ENCODE measurements at regions not wholly inside any gene's neighbourhood (a gene's known extent, or its start where the extent isn't known, plus 50 kb on each side); places are given as distances from the start of the nearest gene placed in this dataset.

DNA sequence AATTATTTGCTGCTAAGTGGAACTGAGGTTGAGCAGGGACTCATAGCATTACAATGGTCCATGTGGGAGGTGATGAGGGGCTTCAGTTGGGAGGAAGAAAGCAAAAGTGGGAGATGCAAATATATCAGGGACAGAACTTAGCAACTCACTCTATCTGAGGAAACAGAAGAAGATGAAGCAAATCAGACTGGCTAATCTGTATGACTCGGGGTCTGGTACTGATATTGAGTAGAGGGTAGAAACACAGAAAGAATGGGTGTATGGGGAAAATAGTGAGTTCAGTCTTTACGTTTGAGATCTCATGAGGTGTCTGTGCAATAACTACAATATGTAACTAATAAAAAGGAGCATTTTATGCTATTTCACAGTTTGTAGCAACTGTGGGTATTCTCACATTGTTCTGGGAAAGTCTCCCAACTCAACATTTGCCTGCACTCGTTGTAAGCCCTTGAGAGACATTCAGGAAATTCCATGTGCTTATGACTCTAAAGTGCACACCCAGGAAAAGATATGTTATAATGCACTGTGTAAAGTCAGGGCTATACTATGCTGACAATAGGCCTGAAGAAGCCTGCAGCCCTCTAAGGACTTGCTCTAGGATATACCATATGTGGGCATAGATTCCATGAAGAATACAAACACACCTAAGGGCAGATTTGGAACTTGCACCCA is 183.5 kb downstream of the SPRY2 start:
- TF ChIP-seq, protein P1, sequence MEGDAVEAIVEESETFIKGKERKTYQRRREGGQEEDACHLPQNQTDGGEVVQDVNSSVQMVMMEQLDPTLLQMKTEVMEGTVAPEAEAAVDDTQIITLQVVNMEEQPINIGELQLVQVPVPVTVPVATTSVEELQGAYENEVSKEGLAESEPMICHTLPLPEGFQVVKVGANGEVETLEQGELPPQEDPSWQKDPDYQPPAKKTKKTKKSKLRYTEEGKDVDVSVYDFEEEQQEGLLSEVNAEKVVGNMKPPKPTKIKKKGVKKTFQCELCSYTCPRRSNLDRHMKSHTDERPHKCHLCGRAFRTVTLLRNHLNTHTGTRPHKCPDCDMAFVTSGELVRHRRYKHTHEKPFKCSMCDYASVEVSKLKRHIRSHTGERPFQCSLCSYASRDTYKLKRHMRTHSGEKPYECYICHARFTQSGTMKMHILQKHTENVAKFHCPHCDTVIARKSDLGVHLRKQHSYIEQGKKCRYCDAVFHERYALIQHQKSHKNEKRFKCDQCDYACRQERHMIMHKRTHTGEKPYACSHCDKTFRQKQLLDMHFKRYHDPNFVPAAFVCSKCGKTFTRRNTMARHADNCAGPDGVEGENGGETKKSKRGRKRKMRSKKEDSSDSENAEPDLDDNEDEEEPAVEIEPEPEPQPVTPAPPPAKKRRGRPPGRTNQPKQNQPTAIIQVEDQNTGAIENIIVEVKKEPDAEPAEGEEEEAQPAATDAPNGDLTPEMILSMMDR (conservative IDR thresholded peaks at IDR 0.05): no peak
- TF ChIP-seq EZH2 (IDR thresholded peaks at IDR 0.05; ENCODE audit: low read depth): no peak
